Epidermal melanocyte (primary cell): ENCODE measurements at regions not wholly inside any gene's neighbourhood (a gene's known extent, or its start where the extent isn't known, plus 50 kb on each side); places are given as distances from the start of the nearest gene placed in this dataset.

Source experiments
- DNase-seq: peaks from one replicate; pipeline ENCODE4 v3.0.0; 2011; ENCODE audit warnings: low spot score; ENCODE audit not compliant: insufficient read length

DNA sequence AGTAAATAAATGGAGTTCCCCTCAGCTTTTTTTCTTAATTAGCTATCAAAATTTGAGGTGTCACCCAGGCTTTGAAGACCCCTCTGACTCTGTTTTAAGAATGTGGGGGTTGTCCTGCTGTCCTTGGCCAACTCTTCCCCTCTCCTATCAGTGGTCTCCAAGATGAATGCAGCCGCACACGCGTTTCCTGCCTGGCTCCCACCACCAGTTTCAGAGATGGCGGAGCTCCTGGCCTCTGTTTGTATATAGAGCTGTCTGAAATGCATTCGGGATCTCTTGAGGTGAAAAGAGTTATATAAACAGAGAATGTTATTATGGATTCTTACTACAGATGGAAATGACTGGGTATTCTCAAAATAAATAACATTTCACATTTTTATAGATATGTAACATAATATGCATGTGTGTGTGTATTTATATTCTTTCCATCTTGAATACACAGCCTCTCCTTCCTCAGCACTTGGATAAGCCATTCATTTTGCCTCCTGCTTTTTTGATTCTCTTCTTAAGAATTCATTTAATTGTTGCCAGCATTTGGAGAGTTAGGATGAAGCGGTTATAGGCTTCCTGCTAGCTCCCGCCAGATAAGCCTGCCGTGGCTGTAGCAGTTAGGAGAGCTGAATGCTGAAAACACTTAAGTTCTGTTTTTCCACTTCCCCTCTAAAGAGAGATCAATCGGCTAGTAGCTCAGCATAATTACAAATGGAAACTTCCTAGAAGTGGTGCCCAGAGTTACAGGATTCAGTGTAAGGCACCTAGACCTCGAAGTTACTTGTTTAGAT, 659.3 kb upstream of the FANCL start:
- no peak for DNase-seq

DNA sequence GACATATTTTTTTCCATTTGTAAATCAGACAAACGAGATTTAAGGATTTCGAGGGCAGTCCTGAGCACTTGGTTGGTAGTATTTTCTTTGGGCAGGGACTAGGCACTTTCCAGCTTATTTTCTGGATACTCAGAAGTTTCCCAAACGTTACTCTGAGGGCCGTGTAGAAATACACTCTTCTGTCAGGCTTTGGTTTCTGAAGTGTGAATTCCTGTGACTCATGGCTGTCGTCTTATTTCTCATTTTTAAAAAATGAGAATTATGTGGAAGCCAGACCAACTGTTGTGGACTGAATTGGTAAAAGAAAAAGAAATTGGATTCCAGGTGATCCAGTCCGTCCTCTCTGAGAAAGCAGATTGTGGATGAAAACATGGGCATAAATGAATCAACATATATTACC, 658.6 kb upstream of the FANCL start:
- DNase-seq, result no peak

DNA sequence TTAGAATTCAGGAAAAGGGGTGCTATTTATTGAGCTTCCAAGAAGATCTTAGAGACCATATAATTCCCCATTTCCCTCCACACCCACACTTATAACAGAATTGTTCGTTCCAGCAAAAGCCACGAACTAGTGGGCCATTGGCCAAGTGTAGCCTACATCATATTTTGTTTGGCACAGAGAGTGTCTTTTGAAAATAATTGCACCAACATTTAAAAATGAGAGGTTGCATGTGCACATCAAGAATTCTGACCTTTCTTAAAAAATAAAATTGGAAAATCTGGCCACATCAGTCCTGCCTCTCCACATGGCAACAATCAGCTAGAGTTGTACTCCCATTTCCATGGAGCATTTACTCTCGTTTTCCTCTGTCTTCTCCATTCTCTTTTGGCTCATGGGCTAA, 655.5 kb upstream of the FANCL start:
- no peak for DNase-seq

DNA sequence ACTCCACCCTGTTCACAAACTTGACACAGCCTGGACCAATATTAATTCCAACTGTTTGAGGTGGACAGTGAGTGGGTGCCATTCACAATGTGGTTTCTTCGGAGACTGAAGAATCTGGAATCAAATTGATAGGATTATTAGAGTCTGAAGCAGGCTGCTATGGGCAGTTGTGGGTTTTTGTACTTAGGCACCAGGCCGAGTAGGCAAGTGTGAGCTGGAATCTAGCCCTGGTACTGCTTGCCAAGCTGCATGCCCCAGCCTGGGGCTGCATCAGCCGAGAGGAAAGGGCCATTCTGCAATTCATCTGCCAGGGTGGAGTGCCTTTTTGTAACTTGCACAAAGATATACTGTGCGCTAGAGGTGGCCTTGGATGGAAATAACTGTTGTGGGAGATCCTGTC, 654.7 kb upstream of the FANCL start:
- DNase-seq, result no peak

DNA sequence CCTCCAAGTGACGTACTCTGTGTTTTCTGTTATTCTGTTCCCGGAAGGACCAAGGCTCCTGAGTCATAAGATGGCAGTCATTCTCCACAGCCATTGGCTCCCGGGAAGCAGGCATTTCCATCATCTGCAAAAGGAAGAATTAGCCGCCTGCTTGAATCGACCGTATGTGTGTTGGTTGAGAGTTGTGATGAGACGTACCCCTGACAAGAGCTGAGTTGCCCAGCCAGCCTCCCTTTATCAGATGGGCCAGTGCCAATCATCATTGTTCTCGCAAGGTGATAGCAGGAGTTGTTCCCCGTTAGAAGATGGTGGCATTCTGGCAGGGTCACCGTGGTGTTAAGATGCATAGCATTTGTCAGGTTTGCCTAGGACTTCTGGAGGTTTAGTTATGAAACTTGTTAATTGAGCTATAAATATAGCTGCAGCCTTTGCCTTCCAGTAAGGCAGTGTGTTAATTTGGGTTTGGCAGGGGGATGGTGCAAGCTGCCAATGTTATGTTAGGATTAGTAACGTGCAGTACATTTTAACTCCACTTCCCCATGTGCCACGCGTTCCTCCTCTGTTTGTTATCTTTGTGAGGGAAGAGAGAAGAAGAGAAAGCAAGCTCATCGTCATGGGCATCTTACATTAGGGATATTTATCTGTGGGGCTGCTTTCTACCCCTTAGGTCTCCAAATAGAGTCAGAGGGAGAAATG, 652.7 kb upstream of the FANCL start:
- DNase-seq, result no peak

DNA sequence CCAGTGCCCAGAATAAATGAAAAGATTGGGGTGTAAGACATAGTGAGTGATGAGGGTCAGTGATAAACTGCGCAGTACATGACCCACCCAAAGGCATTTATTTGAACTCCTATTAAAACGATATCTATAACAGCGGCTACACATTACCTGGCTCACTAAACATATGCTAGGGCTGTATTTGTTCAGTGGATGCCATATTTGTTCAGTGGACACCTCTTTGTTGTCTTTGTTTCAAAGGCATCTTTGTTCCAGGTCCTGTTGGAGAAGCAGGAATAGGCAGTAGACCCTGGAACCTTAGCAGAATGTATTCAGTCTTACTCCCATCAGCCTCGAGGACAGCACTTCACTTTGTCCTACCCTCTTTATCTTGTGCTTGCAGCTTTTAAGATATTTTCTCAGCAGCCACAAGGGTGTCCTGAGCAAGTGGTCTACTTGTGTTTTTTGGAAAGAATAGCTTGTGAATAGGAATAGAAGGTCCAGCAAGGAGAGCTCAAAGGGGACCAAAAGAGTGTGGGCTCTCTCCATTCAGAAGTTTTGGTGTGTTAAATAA, 650.8 kb upstream of the FANCL start:
- DNase-seq, result no peak

DNA sequence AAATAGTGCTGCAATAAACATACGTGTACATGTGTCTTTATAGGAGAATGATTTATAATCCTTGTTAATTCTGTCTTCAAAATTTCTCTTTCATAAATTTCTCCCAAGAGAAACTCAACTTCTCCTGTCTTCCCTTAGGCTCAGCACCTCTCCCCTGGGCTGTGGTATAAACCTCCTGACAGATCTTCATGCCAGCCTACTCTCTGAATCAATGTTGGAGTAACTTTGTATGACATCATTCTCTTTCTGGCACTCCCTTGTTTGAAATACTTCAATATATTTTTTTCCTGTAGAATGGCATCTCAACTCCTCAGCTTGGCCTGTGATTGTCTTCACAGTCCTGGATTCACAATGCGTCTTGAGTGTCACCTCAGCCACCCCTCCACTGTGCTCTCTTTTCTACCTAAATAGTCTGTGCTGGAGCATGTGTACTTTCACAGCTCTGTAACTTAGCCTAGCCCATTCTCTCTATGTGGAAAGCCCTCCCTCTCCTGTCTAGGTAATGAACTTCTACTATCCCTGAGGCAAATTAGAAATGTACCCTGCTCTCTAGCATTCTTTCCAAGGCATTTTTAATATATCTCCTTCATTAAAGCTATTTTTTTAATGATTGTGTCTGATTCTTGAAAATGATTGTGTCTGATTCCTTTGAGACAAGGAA, 649.9 kb upstream of the FANCL start:
- no peak for DNase-seq

DNA sequence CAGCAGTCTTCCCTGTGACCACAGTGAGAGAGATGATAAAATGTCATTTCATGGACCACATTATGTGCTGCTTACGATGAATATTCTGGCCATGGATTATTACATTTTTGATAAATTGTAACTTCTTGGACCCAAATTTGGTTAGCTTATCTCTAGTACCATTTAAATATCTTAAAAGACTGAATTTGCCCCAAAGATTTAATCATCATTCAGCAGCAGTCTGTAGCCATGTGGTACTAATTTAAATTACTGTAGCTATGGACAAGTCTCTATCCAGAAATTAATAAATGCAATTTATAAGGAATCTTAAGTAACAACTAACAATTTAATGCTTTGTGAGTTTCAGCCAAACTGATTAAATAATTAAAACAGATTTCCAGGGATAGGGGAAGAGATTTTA, 644.9 kb upstream of the FANCL start:
- DNase-seq, result no peak

DNA sequence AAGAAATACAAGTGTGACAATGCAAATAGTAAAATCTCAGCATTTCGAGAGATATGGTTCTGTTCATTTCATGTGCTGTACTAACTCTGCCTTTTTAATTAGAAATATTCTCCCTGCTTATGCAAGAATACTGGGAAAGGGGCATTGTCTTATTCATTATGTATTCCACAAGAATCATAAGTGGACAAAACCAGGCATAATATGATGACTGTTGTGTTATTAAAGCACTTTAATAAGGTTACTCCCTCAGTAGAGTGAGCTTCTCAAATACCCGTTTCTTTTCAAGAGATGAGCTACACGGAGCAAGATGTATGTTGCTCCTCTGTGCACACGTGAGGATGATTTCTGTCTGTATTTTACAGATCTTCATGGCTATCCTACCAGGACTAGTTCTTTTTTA, 638.7 kb upstream of the FANCL start:
- no peak for DNase-seq

DNA sequence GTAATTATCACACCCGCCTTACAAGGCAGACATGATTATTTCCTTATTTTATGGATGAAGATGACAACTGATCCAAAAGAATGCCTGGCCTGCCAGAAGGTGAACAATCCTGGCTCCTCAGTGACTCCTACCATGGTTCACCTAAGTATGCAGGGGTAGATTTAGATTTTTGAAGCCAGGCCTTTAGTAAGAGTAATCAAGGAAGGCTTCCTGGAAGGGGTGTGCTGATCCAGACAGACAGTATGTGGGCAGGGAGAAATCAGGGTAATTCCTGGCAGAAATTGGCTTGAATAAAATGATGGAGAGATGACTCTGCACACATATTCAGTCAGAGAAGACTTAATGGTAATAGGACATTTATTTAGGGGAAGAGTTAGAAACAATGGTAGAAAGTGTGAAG, 637.7 kb upstream of the FANCL start:
- DNase-seq, result no peak

DNA sequence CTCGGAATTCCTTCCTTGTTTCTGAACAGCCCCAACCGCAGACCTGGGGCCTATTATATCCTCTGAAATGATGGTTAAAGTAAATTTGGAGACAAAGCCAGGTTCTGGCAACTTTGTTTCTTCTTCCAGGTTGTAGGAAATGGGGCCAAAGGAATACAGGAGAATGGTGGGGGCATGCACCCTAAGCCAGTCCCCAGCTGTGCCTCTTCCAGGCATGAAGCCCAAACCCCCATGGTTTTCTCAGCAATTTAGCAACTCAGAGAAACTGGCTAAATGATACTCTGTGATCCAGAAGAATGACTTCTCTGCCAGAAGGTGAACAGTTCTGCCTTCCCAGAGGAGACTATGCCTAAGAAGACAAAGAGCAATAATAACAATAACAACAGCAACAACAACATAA, 635.0 kb upstream of the FANCL start:
- DNase-seq, result no peak

DNA sequence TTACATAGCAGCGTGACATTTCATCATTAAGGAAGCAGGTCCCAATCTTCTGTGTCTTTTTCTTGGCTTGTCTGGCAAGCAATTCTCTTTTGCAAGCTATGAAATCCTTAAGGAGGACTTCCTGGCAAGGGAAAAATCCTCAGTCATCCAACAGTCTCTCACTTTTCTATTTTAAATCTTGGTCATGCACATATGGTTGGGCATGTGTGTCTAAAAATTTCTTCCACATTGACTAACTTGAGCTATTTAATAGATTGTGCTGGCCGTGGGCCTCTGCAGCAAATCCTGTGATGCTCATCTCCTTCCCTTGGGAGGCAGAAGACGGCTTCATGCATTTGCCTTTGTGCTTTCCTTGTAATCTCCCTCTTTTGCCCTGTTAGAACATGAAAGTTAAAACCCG, 634.3 kb upstream of the FANCL start:
- DNase-seq, result no peak

DNA sequence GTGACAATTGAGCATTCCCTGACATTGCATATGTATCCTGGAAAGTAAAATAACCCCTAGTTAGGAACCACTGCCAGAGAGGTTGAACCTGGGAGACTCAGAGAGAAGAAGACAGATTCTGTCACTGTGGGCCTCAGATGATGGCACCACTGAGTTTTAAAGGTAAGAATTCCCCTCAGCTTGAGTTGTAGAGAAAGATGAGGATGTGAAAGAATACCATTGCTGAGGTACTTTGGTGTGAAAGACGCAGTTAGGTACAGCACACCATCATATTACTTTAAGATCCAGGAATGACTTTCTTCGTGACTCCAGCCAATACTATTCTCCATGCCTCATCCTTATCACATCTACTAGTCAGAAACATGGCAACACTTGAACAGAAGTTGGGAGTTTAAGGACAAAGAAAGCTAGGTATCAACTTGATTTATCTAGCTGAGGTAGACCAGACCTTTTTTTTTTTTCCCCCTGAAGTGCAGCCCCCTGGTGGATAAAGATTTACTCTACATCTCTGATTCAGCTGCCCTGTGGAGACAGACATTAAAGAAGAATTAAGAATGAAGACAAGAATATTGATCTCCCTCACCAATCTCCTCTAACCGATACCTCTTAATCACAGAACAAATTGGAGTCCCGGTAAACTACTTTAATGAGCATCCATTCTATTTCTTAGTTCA, 630.5 kb upstream of the FANCL start:
- DNase-seq, result no peak

DNA sequence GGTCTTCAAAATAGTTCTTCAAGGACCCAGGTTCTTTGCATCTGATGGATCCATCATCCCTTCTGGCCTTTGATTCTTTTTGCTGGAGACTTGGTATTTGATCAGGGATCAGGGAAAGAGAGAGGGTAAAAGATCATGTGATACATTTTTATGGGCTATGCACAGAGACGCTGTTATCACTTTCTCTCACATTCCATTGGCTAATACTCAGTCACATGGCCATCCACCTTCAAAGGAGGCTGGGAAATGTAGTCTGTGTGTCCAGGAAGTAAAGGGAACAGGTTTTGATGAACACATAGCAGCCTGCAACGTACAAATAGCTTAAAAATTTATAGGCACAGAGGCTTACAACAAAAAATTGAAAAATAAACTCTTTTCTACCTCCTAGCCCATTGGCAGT, 629.6 kb upstream of the FANCL start:
- no peak for DNase-seq

DNA sequence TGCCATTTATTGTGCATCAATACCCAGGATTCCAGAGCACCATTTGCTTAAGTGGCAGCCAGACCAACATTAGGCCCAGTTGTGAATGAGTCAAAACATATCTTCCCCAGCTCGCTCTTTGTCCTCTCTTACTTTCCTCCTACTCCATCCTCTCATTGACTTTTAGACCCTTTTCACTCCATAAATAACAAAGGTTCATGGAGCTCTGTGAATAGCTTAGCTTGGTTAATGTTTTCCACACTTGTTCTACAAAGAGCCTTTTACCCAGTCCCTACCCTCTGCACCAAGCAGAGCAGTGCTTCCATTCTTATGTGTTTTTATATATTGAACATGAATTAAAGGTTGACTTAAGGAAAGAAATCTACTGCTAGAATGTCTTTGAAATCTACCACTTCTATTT, 625.8 kb upstream of the FANCL start:
- no peak for DNase-seq

DNA sequence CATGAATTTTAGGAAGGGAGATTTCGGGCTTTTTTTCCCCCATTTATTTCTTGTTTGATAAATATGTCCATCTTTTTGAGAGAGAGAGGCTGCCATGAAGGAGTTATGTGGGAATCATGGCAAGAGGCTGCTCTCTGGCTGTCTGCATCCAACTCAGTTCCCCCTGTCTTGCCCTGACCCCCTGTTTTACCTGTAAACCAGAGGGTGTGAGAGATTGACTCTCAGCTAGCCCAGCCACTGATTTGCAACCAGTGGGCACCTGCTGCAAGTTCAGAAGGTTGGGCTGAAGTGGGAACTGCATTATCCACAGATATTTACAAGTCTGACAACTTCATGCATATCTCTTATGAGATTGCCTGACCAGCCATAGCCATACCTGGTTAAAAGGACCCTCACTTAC, 625.4 kb upstream of the FANCL start:
- DNase-seq, result no peak

DNA sequence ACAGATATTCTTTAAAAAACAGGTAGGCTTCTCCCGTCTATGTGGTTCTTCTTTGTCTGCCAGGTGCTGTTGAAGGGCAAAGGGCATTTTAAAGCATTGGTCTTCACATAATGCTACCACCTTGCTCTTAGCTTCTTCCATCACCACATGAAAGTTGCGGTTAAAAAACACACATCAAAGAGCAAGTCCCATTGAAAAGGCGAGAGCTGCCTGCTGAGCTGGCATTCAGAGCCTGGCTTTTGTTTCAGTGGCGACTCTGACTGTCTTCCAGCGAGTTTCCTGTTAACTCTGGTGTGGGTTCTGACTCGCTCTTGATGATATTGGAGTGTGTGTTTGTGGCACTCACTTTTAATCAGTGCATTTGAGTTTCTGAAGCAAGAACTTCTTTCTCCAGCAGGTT, 624.9 kb upstream of the FANCL start:
- DNase-seq, result no peak

DNA sequence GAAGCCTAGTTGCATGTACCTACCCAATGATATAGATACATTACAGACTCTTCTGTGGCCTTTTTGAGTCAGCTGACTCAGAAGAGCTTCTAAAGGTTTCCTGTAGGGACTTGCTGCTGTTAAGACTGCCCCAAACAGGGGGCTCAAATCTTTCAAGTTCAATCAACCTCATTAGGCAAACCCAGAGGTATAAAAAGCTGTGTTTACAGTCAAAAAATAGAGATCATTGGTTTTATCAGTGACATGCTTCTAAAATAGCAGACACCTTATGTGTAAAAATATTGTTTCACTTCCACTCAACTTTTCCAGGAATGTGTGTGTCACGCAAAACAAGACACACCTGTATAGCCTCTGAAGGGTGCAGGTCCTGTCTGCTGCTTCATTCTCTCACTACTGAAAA, 624.3 kb upstream of the FANCL start:
- no peak for DNase-seq

DNA sequence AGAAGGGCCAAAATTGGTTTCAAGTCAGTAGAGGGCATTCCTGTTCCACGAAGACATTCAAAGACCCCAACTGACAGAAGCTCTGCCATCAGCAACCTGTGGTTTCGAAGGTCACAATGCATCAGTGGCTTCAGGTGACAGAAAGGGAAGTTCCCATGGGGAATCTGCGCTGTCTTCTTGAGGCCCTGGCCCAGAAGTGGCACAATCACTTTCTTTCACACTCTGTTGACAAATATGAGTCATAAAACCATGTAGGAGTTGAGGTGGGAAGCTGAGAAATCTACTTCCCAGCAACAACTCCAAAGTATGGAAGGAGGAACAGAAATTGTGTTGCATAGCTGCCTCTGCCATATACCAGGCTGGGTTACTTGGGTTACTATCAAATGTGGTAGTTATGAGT, 621.1 kb upstream of the FANCL start:
- DNase-seq, result no peak

DNA sequence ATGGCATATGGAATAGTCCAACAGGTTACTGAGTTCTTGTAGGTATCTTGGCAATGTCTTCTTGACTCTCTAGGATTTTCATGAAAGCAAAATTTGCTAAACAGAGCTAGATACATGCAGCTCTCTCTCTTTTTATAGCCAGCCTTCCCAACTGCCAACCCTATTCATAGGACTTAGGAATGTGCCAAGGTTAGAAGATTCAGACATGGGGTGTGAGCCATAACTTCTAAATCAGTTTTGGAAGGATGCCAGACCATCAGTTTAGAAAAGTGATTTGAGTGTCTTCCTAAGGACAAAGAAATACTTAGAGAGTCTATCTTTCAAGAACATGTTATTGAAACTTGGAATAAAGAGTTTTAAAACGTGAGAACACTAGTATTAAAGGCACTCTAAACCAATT, 619.5 kb upstream of the FANCL start:
- no peak for DNase-seq

DNA sequence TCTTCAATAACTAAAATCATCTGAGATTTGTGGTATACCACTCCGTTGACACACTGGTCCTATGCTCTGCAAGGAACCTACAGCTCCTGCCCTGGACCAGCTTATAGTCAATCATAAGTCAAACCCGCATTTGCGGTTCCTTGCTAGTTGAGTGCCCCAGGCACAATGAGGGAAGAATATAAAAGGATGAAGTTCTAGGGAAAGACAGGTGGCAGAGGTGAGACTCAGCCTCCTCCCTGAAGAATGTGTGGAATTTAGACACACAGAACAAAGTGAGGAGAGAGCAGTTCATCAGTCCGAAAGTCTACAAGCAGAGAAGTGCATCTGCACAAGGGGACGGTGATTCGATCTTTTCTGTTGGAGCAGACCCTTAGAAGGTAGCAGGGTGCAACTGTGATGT, 615.0 kb upstream of the FANCL start:
- DNase-seq, result no peak

DNA sequence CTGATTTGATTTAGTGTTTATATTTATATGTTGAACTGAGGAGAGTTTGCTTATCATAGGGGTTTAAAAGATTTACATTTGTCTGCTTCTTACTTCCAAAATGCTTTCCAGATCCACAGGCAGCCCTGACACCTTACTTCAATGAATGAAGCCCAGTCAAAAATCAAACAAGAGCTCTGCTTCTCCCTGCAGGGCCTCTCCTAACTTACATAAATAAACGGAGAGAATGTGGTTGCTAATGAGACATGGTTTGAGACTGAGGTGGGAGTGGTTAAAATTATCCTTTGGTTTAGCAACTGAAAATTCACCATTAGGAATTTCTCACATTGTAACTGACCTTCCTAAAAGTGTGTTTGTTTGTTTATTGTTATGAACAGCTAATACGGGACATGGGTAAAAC, 612.3 kb upstream of the FANCL start:
- DNase-seq, result no peak
